HFFc6 (cell line): ENCODE measurements at regions not wholly inside any gene's neighbourhood (a gene's known extent, or its start where the extent isn't known, plus 50 kb on each side); places are given as distances from the start of the nearest gene placed in this dataset.

Source experiments
- DNase-seq: peaks from one replicate; pipeline ENCODE4 v3.0.0-alpha.2; 2018
- H3K27ac Mint-ChIP-seq: 2 replicates; pipeline ENCODE4 v1.8.0; 2020; ENCODE audit warnings: mild to moderate bottlenecking, mixed read lengths
- H3K27me3 Mint-ChIP-seq: 2 replicates; pipeline ENCODE4 v1.8.0; 2021; ENCODE audit warnings: mild to moderate bottlenecking, moderate library complexity, mixed read lengths; ENCODE audit not compliant: insufficient read depth
- H3K36me3 Mint-ChIP-seq: 2 replicates; pipeline ENCODE4 v1.8.0; 2021; ENCODE audit warnings: low read depth, mixed read lengths
- H3K4me1 Mint-ChIP-seq: 2 replicates; pipeline ENCODE4 v1.8.0; 2020; ENCODE audit warnings: low read depth, mixed read lengths
- H3K4me3 Mint-ChIP-seq: 2 replicates; pipeline ENCODE4 v1.8.0; 2020; ENCODE audit warnings: mild to moderate bottlenecking, moderate library complexity, mixed read lengths
- H3K9me3 Mint-ChIP-seq: 2 replicates; pipeline ENCODE4 v1.8.0; 2020; ENCODE audit warnings: mild to moderate bottlenecking, mixed read lengths
- CTCF ChIP-seq: fragments of 200-600 bp; sonication (generic); IDR thresholded peaks from 2 replicates; pipeline ENCODE4 v1.5.0; 2021; ENCODE audit warnings: antibody characterized with exemption, mild to moderate bottlenecking

GRCh38 chr9:19999491-20000057 is 210.7 kb upstream of the SLC24A2 start:
- peak overlapping the region; percentile 85 for H3K27ac Mint-ChIP-seq
- H3K4me3 Mint-ChIP-seq, result peak overlapping the region; percentile 6; the same call in 1 of the 2 replicates
- no peak for TF ChIP-seq CTCF
- H3K36me3 Mint-ChIP-seq, result no peaks in the 10 kb centered on the region
- no peaks in the 10 kb centered on the region for H3K27me3 Mint-ChIP-seq
- peaks cover 45% of the 10 kb centered on the region for H3K4me1 Mint-ChIP-seq
- peak; percentile 88 for DNase-seq
- no peaks in the 10 kb centered on the region for H3K9me3 Mint-ChIP-seq

DNA sequence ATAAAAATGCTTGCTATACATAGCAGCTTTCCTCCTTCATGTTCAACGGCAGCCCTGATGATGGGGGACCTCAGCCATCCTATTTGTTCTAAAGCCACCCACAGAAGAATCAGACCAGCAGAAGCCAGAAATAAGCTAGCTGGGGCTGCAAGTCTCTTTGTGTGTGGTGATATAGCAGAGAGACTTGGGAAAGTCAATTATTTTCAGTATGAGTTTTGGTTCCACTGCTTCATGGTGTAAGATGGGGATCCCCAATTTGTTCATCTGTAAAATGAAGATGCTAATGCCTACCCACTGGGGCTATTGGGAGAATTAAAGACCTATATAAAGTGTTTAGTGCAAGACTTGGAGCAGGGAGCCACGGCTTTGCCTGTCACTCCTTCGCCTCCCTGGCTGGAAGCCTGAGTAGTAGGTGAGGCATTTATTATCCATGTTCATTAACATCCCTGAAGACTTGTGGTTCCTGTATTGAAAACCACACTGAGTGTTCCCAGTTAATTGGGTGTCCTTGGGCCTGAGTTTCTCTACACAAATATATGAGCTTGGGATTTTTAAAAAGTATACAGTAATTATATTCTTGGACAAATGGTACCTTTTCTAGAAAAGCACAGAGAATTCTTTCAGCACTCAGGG is 210.1 kb upstream of the SLC24A2 start:
- peak overlapping the region; percentile 85 for H3K27ac Mint-ChIP-seq
- TF ChIP-seq CTCF, result no peak
- H3K9me3 Mint-ChIP-seq, result no peaks in the 10 kb centered on the region
- peak; percentile 41 for DNase-seq
- peaks cover 51% of the 10 kb centered on the region for H3K4me1 Mint-ChIP-seq
- H3K36me3 Mint-ChIP-seq, result no peaks in the 10 kb centered on the region
- peak overlapping the region; percentile 61 for H3K4me3 Mint-ChIP-seq
- H3K27me3 Mint-ChIP-seq, result no peaks in the 10 kb centered on the region

- Mint-ChIP-seq H3K36me3 (no peaks in the 10 kb centered on the region), H3K9me3 (no peaks in the 10 kb centered on the region), H3K27ac (peak overlapping the region; percentile 85), H3K4me3 (peak overlapping the region; percentile 61; the same call in 1 of the 2 replicates), H3K4me1 (peaks cover 58% of the 10 kb centered on the region), H3K27me3 (no peaks in the 10 kb centered on the region)
- no peak for TF ChIP-seq CTCF
- peak; percentile 8 for DNase-seq
Measured at GRCh38 chr9:19998153-19998552, 209.3 kb upstream of the SLC24A2 start.

- Mint-ChIP-seq H3K4me3 (no peak overlapping the region), H3K9me3 (no peaks in the 10 kb centered on the region), H3K27ac (no peak overlapping the region), H3K4me1 (peaks cover 72% of the 10 kb centered on the region), H3K36me3 (no peaks in the 10 kb centered on the region), H3K27me3 (peaks cover 3% of the 10 kb centered on the region)
- no peak for DNase-seq
- no peak for TF ChIP-seq CTCF
Measured at GRCh38 chr9:19995619-19996018, 206.8 kb upstream of the SLC24A2 start.

- no peak for TF ChIP-seq CTCF
- no peak overlapping the region for H3K4me3 Mint-ChIP-seq
- H3K9me3 Mint-ChIP-seq, result no peaks in the 10 kb centered on the region
- peaks cover 59% of the 10 kb centered on the region for H3K4me1 Mint-ChIP-seq
- H3K27ac Mint-ChIP-seq, result no peak overlapping the region
- no peaks in the 10 kb centered on the region for H3K36me3 Mint-ChIP-seq
- DNase-seq, result peak; percentile 33
- H3K27me3 Mint-ChIP-seq, result peaks cover 3% of the 10 kb centered on the region
Measured at GRCh38 chr9:19994296-19994695, 205.5 kb upstream of the SLC24A2 start.
